ENCODE measurements at regions not wholly inside any gene's neighbourhood (a gene's known extent, or its start where the extent isn't known, plus 50 kb on each side); places are given as distances from the start of the nearest gene placed in this dataset.

- DNase-seq (ENCODE audit: low spot score), result peak; percentile 44
Observed at GRCh38 chrX:69318651-69319340, 153.5 kb upstream of the PJA1 start.

GRCh38 chrX:69317721-69318120 is 152.5 kb upstream of the PJA1 start:
- peak; percentile 52 for DNase-seq (ENCODE audit: low spot score)
- H3K9me3 ChIP-seq, result no peaks in the 10 kb centered on the region
- H3K4me3 ChIP-seq, result no peak overlapping the region
- no peak overlapping the region for H3K27ac ChIP-seq
- H3K27me3 ChIP-seq, result no peaks in the 10 kb centered on the region
- TF ChIP-seq CTCF (IDR thresholded peaks at IDR 0.05), result no peak
- no peaks in the 10 kb centered on the region for H3K4me1 ChIP-seq
- H3K36me3 ChIP-seq, result no peaks in the 10 kb centered on the region

More at GRCh38 chrX:69318651-69319340, 153.5 kb upstream of the PJA1 start:
- TF ChIP-seq CTCF (IDR thresholded peaks at IDR 0.05), result no peak
- H3K4me1 ChIP-seq, result no peaks in the 10 kb centered on the region
- H3K27me3 ChIP-seq, result no peaks in the 10 kb centered on the region
- H3K9me3 ChIP-seq, result no peaks in the 10 kb centered on the region
- H3K27ac ChIP-seq, result no peak overlapping the region
- H3K4me3 ChIP-seq, result no peak overlapping the region
- no peaks in the 10 kb centered on the region for H3K36me3 ChIP-seq

GRCh38 chrX:69314436-69315348 is 149.4 kb upstream of the PJA1 start:
- DNase-seq (ENCODE audit: low spot score), result peak; percentile 44
- no peak overlapping the region for H3K27ac ChIP-seq
- no peak for TF ChIP-seq CTCF (IDR thresholded peaks at IDR 0.05)
- no peaks in the 10 kb centered on the region for H3K9me3 ChIP-seq
- no peaks in the 10 kb centered on the region for H3K36me3 ChIP-seq
- H3K4me3 ChIP-seq, result no peak overlapping the region
- no peaks in the 10 kb centered on the region for H3K27me3 ChIP-seq
- no peaks in the 10 kb centered on the region for H3K4me1 ChIP-seq

GRCh38 chrX:69313617-69314290 is 148.5 kb upstream of the PJA1 start:
- no peaks in the 10 kb centered on the region for H3K36me3 ChIP-seq
- no peaks in the 10 kb centered on the region for H3K9me3 ChIP-seq
- H3K4me1 ChIP-seq, result no peaks in the 10 kb centered on the region
- no peaks in the 10 kb centered on the region for H3K27me3 ChIP-seq
- peak; percentile 26 for DNase-seq (ENCODE audit: low spot score)
- H3K4me3 ChIP-seq, result no peak overlapping the region
- no peak overlapping the region for H3K27ac ChIP-seq
- TF ChIP-seq CTCF (IDR thresholded peaks at IDR 0.05), result no peak

- Histone ChIP-seq H3K4me1 (no peaks in the 10 kb centered on the region), H3K4me3 (no peak overlapping the region), H3K9me3 (no peaks in the 10 kb centered on the region), H3K36me3 (no peaks in the 10 kb centered on the region), H3K27ac (no peak overlapping the region), H3K27me3 (no peaks in the 10 kb centered on the region)
- no peak for DNase-seq (ENCODE audit: low spot score)
- no peak for TF ChIP-seq CTCF (IDR thresholded peaks at IDR 0.05)
Observed at GRCh38 chrX:69311936-69312670, 146.8 kb upstream of the PJA1 start.
